MCF 10A (cell line): ENCODE measurements at regions not wholly inside any gene's neighbourhood (a gene's known extent, or its start where the extent isn't known, plus 50 kb on each side); places are given as distances from the start of the nearest gene placed in this dataset.
"Not testable (repeated sequence)": the region's sequence is repeated elsewhere in the genome, so short reads cannot be mapped to it uniquely, and the experiment has no call there.

Experiments used
- BruUV-seq: library from RNA; stranded (reverse); fragments of 400-500 nt; replicated peaks from 2 replicates; lab custom pipeline; 2021; lab: Mats Ljungman, UMichigan
- CTCF ChIA-PET: fragments of 300-600 bp; sonication (Branson Sonifier 250); formaldehyde crosslinking; extraction: SDS; loops from one replicate; lab custom pipeline; 2021; ENCODE audit warnings: antibody characterized with exemption, inconsistent platforms; lab: Yijun Ruan, JAX
- POLR2A ChIA-PET: fragments of 300-600, 350-650 bp; sonication (Branson Sonifier 250); formaldehyde crosslinking; extraction: SDS; loops from one replicate; lab custom pipeline; 2020; ENCODE audit warnings: antibody characterized with exemption, inconsistent platforms; lab: Yijun Ruan, JAX
- DNase-seq: peaks from one replicate; pipeline ENCODE4 v3.0.0-alpha.2; 2018; ENCODE audit not compliant: unreplicated experiment
- H3K27ac Mint-ChIP-seq: one replicate; pipeline ENCODE4 v1.8.0; 2022; ENCODE audit warnings: mild to moderate bottlenecking, low read depth, mixed read lengths; ENCODE audit not compliant: unreplicated experiment
- H3K27me3 Mint-ChIP-seq: one replicate; pipeline ENCODE4 v1.8.0; 2022; ENCODE audit warnings: mixed read lengths; ENCODE audit not compliant: insufficient read depth, unreplicated experiment
- H3K36me3 Mint-ChIP-seq: one replicate; pipeline ENCODE4 v1.8.0; 2022; ENCODE audit warnings: mild to moderate bottlenecking, moderate library complexity, mixed read lengths; ENCODE audit not compliant: insufficient read depth, unreplicated experiment
- H3K4me1 Mint-ChIP-seq: one replicate; pipeline ENCODE4 v1.8.0; 2022; ENCODE audit warnings: mixed read lengths; ENCODE audit not compliant: insufficient read depth, unreplicated experiment
- H3K4me3 Mint-ChIP-seq: one replicate; pipeline ENCODE4 v1.8.0; 2022; ENCODE audit warnings: mild to moderate bottlenecking, moderate library complexity, mixed read lengths; ENCODE audit not compliant: unreplicated experiment
- H3K9me3 Mint-ChIP-seq: one replicate; pipeline ENCODE4 v1.8.0; 2022; ENCODE audit warnings: mixed read lengths; ENCODE audit not compliant: unreplicated experiment
- CTCF ChIP-seq: fragments of 200-600 bp; IDR thresholded peaks from one replicate; pipeline ENCODE4 v1.8.0; 2022; ENCODE audit warnings: antibody characterized with exemption, mild to moderate bottlenecking; ENCODE audit not compliant: unreplicated experiment
- intact Hi-C: fragments of 100-400 bp; cut with micrococcal nuclease; formaldehyde crosslinking; loops from 2 replicates; pipeline ENCODE4 v1.14.1; 2022

- Mint-ChIP-seq H3K27me3 (no peaks in the 10 kb centered on the region), H3K9me3 (no peaks in the 10 kb centered on the region), H3K4me3 (no peak overlapping the region), H3K36me3 (no peaks in the 10 kb centered on the region), H3K4me1 (no peaks in the 10 kb centered on the region), H3K27ac (no peak overlapping the region)
- TF ChIP-seq CTCF, result no peak
- CTCF ChIA-PET, result no interaction called here
- POLR2A ChIA-PET, result no interaction called here
- intact Hi-C loops, result no loop called here
- no peak for DNase-seq
- no TSS peak for BruUV-seq
These were observed 251.1 kb downstream of the ABCC12 start for GRCh38 chr16:47904691-47905090.

DNA sequence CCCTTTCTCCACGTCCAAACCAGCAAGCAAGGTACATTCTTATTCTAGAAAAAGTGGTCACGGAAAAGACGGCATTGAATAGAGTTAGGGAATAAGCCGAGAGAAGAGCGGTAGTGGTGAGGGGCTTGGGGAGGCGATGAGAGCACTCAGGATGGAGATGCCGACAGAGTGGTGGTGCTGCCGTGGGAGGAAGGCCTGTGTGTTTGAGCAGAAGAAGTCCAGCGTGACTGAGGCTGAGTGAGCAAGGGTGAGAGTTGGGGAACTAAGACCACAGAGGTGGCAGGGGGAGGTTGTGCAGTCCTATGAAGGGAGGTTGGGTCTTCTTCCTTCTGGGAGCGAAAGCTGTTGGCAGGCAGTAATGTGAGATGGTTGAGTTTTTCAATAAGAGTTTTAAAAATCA, 252.3 kb downstream of the ABCC12 start:
- Mint-ChIP-seq H3K36me3 (no peaks in the 10 kb centered on the region), H3K9me3 (peaks cover 7% of the 10 kb centered on the region), H3K4me3 (no peak overlapping the region), H3K27ac (no peak overlapping the region), H3K4me1 (no peaks in the 10 kb centered on the region), H3K27me3 (no peaks in the 10 kb centered on the region)
- ChIA-PET POLR2A (interaction anchor here (0.7 kb wide), 1 partner anchor 62 kb away, joined by 3 read pairs; no protein-coding TSS in a partner anchor), CTCF (no interaction called here)
- TF ChIP-seq CTCF, result no peak
- intact Hi-C loops, result no loop called here
- DNase-seq, result no peak
- BruUV-seq, result no TSS peak

DNA sequence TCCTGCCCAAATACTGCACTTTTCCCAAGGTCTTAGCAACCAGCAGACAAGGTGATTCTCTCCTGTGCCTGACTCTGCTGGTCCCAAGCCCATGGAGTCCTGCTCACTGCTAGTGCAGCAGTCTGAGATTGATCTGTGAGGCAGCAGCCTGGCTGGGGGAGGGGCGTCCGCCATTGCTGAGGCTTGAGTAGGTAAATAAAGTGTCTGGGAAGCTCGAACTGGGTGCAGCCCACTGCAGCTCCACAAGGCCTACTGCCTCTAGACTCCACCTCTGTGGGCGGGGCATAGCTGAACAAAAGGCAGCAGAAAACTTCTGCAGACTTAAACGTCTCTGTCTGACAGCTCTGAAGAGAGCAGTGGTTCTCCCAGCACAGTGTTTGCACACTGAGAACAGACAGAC, 258.7 kb downstream of the ABCC12 start:
- POLR2A ChIA-PET, H3K27ac Mint-ChIP-seq, H3K36me3 Mint-ChIP-seq, intact Hi-C loops, CTCF ChIA-PET, BruUV-seq, H3K4me1 Mint-ChIP-seq, DNase-seq, H3K27me3 Mint-ChIP-seq, H3K4me3 Mint-ChIP-seq: not testable (repeated sequence)
- peaks cover 13% of the 10 kb centered on the region for H3K9me3 Mint-ChIP-seq

- CTCF ChIA-PET, result no interaction called here
- no TSS peak for BruUV-seq
These were observed 260.6 kb downstream of the ABCC12 start for GRCh38 chr16:47895146-47895545.

More at GRCh38 chr16:47895146-47895545, 260.6 kb downstream of the ABCC12 start:
- no peaks in the 10 kb centered on the region for H3K27me3 Mint-ChIP-seq
- DNase-seq, result no peak
- no peak for TF ChIP-seq CTCF
- peaks cover 13% of the 10 kb centered on the region for H3K9me3 Mint-ChIP-seq
- no peak overlapping the region for H3K27ac Mint-ChIP-seq
- POLR2A ChIA-PET, result no interaction called here
- no peaks in the 10 kb centered on the region for H3K36me3 Mint-ChIP-seq
- no peak overlapping the region for H3K4me3 Mint-ChIP-seq
- intact Hi-C loops, result no loop called here
- H3K4me1 Mint-ChIP-seq, result no peaks in the 10 kb centered on the region
